Trophoblast cell (in vitro differentiated cells and primary cell): ENCODE measurements at regions not wholly inside any gene's neighbourhood (a gene's known extent, or its start where the extent isn't known, plus 50 kb on each side); places are given as distances from the start of the nearest gene placed in this dataset.
A peak's percentile ranks its signal among the peaks of the same experiment; 100 is the strongest.

Experiments
- DNase-seq, 2 donors: peaks; one replicate each; pipeline ENCODE4 v3.0.0-alpha.2; 2016
- H2AFZ ChIP-seq: 2 replicates; pipeline ENCODE4 v1.6.1; 2013; ENCODE audit warnings: low read length, moderate library complexity, mild to moderate bottlenecking; ENCODE audit not compliant: insufficient read depth, poor library complexity
- H2AK5ac ChIP-seq: 2 replicates; pipeline ENCODE4 v1.6.1; 2013; ENCODE audit warnings: mild to moderate bottlenecking, low read length
- H2BK120ac ChIP-seq: 2 replicates; pipeline ENCODE4 v1.6.1; 2013; ENCODE audit warnings: low read length, mild to moderate bottlenecking, moderate library complexity; ENCODE audit not compliant: insufficient read depth, poor library complexity
- H2BK12ac ChIP-seq: 2 replicates; pipeline ENCODE4 v1.6.1; 2013; ENCODE audit warnings: mild to moderate bottlenecking, low read length, moderate library complexity
- H2BK5ac ChIP-seq: 2 replicates; pipeline ENCODE4 v1.6.1; 2013; ENCODE audit warnings: low read length, low read depth, moderate library complexity, mild to moderate bottlenecking; ENCODE audit not compliant: poor library complexity
- H3K14ac ChIP-seq: 2 replicates; pipeline ENCODE4 v1.6.1; 2013; ENCODE audit warnings: mild to moderate bottlenecking, low read length
- H3K18ac ChIP-seq: 2 replicates; pipeline ENCODE4 v1.6.1; 2013; ENCODE audit warnings: mild to moderate bottlenecking, low read length
- H3K23ac ChIP-seq: 2 replicates; pipeline ENCODE4 v1.6.1; 2013; ENCODE audit warnings: low read length
- H3K27ac ChIP-seq: 2 replicates; pipeline ENCODE4 v1.5.1; 2013; ENCODE audit warnings: low read depth, mild to moderate bottlenecking, inconsistent platforms, low read length, moderate library complexity
- H3K27me3 ChIP-seq: 2 replicates; pipeline ENCODE4 v1.6.1; 2013; ENCODE audit warnings: inconsistent platforms, mild to moderate bottlenecking, low read length, moderate library complexity; ENCODE audit not compliant: insufficient read depth
- H3K36me3 ChIP-seq, 2 experiments: 1 replicate in 1 of 2; 2 replicates in 1 of 2; pipeline ENCODE4 v1.6.1; 2013; ENCODE audit warnings: low read length in 2 of 2, mild to moderate bottlenecking in 2 of 2, moderate library complexity in 1 of 2; ENCODE audit not compliant: insufficient read depth in 2 of 2, control insufficient read depth in 1 of 2
- H3K4ac ChIP-seq: 2 replicates; pipeline ENCODE4 v1.6.1; 2013; ENCODE audit warnings: low read depth, mild to moderate bottlenecking, low read length, moderate library complexity
- H3K4me1 ChIP-seq, 2 experiments: 1 replicate in 1 of 2; 2 replicates in 1 of 2; pipeline ENCODE4 v1.6.1; 2013; ENCODE audit warnings: low read length in 2 of 2, mild to moderate bottlenecking in 2 of 2, moderate library complexity in 1 of 2; ENCODE audit not compliant: insufficient read depth in 2 of 2, control insufficient read depth in 1 of 2
- H3K4me2 ChIP-seq: 2 replicates; pipeline ENCODE4 v1.6.1; 2013; ENCODE audit warnings: inconsistent platforms, mild to moderate bottlenecking, low read length, moderate library complexity
- H3K4me3 ChIP-seq: 2 replicates; pipeline ENCODE4 v1.5.1; 2013; ENCODE audit warnings: mild to moderate bottlenecking, low read depth, low read length, inconsistent platforms
- H3K79me1 ChIP-seq: one replicate; pipeline ENCODE4 v1.6.1; 2013; ENCODE audit warnings: low read length
- H3K79me2 ChIP-seq: 2 replicates; pipeline ENCODE4 v1.6.1; 2013; ENCODE audit warnings: low read length, mild to moderate bottlenecking; ENCODE audit not compliant: control insufficient read depth, insufficient read depth, poor library complexity
- H3K9ac ChIP-seq: 2 replicates; pipeline ENCODE4 v1.6.1; 2013; ENCODE audit warnings: mild to moderate bottlenecking, low read length
- H3K9me3 ChIP-seq: 2 replicates; pipeline ENCODE4 v1.6.1; 2013; ENCODE audit warnings: low read depth, mild to moderate bottlenecking, control low read depth, inconsistent platforms, low read length; ENCODE audit not compliant: insufficient read depth
- H4K12ac ChIP-seq: 2 replicates; pipeline ENCODE4 v1.6.1; 2013; ENCODE audit warnings: low read depth, mild to moderate bottlenecking, low read length, moderate library complexity
- H4K8ac ChIP-seq: 2 replicates; pipeline ENCODE4 v1.6.1; 2013; ENCODE audit warnings: low read depth, mild to moderate bottlenecking, low read length, moderate library complexity
- H4K91ac ChIP-seq: one replicate; pipeline ENCODE4 v1.6.1; 2013; ENCODE audit warnings: low read depth, mild to moderate bottlenecking, low read length, moderate library complexity
- WGBS: extraction: QIAGEN DNeasy Blood & Tissue Kit; methylation state at CpG from one replicate; pipeline ENCODE4 v1.1.7; 2013; ENCODE audit warnings: missing lambda C conversion rate; ENCODE audit not compliant: insufficient read length, insufficient coverage; ENCODE audit errors: extremely low coverage; 5-methylcytosine and 5-hydroxymethylcytosine counted together

DNA sequence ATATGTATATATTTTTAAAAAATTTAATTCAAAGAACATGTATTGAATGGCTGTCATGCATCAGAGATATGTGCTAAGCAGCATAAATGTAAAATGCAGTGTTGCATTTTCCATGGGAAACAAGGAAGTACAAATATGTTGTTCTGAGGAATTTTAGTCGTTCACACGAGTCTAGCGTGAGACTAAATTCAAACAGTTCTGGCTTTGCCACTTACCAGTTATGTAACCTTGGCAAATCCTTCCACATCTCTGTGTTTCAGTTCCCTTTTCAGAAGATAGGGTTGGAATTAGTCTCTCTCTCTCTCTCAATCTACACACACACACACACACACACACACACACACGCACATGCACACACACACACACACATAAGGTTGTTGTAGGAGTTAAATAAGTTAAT, 305.4 kb downstream of the UTRN start:
- Histone ChIP-seq H3K79me2 (no peaks in the 10 kb centered on the region), H3K27me3 (no peaks in the 10 kb centered on the region), H2BK120ac (no peak overlapping the region), H3K23ac (no peak overlapping the region), H4K12ac (no peak overlapping the region), H3K9me3 (no peaks in the 10 kb centered on the region), H3K4me1 (no peaks in the 10 kb centered on the region), H2BK12ac (no peak overlapping the region), H3K4me3 (no peak overlapping the region), H3K79me1 (no peaks in the 10 kb centered on the region), H2BK5ac (no peak overlapping the region), H3K18ac (no peak overlapping the region), H3K36me3 (no peaks in the 10 kb centered on the region), H3K27ac (no peak overlapping the region), H2AK5ac (no peak overlapping the region), H4K91ac (no peak overlapping the region), H3K9ac (no peak overlapping the region), H3K4ac (no peak overlapping the region), H4K8ac (no peak overlapping the region), H2AFZ (no peak overlapping the region), H3K14ac (no peak overlapping the region), H3K4me2 (no peak overlapping the region)
- no CpG with 5 or more reads among the region's 4 CpGs for WGBS
- DNase-seq = peak in 1 of 2 donors; percentile 39

DNA sequence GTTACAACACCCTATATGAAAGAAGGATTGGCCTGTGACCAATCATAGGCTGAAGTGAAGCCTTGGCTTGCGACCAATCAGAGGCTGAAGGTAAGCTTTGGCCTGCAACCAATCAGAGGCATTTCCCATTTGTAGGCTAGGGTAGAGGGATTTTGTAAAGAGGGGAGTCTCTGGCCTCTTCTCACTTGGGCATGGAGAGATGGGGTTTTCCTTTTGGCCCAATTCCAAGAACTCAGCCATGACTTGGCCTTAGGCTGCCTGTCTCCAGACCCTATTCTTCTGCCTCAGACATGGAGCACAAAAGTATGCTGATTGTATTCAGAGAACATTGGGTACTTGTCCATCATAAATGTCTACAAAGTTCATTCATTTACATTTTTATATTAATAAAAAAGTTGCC, 308.3 kb downstream of the UTRN start:
- H3K79me1 ChIP-seq = no peaks in the 10 kb centered on the region
- WGBS = no CpG with 5 or more reads among the region's 1 CpG
- no peak overlapping the region for H4K8ac ChIP-seq
- H3K4me2 ChIP-seq = no peak overlapping the region
- no peak overlapping the region for H3K27ac ChIP-seq
- no peaks in the 10 kb centered on the region for H3K36me3 ChIP-seq
- H3K9me3 ChIP-seq = no peaks in the 10 kb centered on the region
- H3K23ac ChIP-seq = no peak overlapping the region
- H2BK12ac ChIP-seq = no peak overlapping the region
- H4K91ac ChIP-seq = no peak overlapping the region
- no peaks in the 10 kb centered on the region for H3K4me1 ChIP-seq
- H3K9ac ChIP-seq = no peak overlapping the region
- no peak overlapping the region for H2BK120ac ChIP-seq
- DNase-seq = no peak
- H4K12ac ChIP-seq = no peak overlapping the region
- no peak overlapping the region for H2BK5ac ChIP-seq
- no peak overlapping the region for H3K4me3 ChIP-seq
- H3K79me2 ChIP-seq = no peaks in the 10 kb centered on the region
- no peaks in the 10 kb centered on the region for H3K27me3 ChIP-seq
- H3K4ac ChIP-seq = no peak overlapping the region
- no peak overlapping the region for H2AK5ac ChIP-seq
- no peak overlapping the region for H3K14ac ChIP-seq
- no peak overlapping the region for H2AFZ ChIP-seq
- no peak overlapping the region for H3K18ac ChIP-seq

DNA sequence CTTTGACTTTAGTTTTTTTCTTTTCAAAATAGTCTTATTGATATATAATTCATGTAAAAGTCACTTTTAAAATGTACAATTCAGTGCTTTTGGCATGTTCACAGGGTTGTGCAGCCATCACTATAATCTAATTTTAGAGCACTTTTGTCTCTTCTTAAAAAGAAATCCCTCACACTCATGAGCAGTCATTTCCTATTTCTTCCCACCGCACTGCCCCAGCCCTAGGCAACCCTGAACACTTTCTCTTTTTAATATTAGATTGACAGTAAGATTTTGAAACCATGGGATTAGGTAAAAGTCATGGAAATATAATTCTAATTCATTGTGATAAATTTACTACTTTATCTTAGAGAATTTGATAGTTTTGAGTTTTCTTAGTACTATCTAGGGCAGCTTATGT, 309.4 kb downstream of the UTRN start:
- no peak overlapping the region for H4K91ac ChIP-seq
- no peaks in the 10 kb centered on the region for H3K79me2 ChIP-seq
- no peak overlapping the region for H3K23ac ChIP-seq
- H3K27me3 ChIP-seq = no peaks in the 10 kb centered on the region
- DNase-seq = no peak
- H3K14ac ChIP-seq = no peak overlapping the region
- no peaks in the 10 kb centered on the region for H3K4me1 ChIP-seq
- no peak overlapping the region for H3K27ac ChIP-seq
- WGBS = no CpG with 5 or more reads among the region's 1 CpG
- H3K18ac ChIP-seq = no peak overlapping the region
- no peak overlapping the region for H3K9ac ChIP-seq
- H2AK5ac ChIP-seq = no peak overlapping the region
- no peaks in the 10 kb centered on the region for H3K79me1 ChIP-seq
- no peak overlapping the region for H4K12ac ChIP-seq
- H4K8ac ChIP-seq = no peak overlapping the region
- no peak overlapping the region for H2BK5ac ChIP-seq
- no peak overlapping the region for H3K4me2 ChIP-seq
- no peak overlapping the region for H2BK120ac ChIP-seq
- H3K36me3 ChIP-seq = no peaks in the 10 kb centered on the region
- H3K4ac ChIP-seq = no peak overlapping the region
- H3K4me3 ChIP-seq = no peak overlapping the region
- no peak overlapping the region for H2BK12ac ChIP-seq
- no peak overlapping the region for H2AFZ ChIP-seq
- no peaks in the 10 kb centered on the region for H3K9me3 ChIP-seq

DNA sequence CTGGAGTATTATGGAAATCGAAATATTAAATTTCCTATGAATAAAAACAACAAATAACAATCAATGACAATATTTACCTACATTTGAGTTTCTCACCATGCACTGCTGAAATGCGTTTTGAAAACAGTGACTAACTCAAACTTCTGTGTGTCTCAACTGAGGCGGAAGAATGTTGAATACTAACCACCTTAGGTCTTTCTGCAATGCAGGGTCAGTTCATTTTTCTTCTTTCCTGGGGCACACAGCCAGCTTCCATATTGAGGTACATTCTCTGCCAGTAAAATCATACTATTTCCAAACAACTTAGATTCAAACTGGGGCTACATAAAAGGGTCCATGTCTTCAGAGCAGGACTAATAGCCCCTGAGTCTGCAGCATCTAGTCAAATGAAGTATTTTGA, 310.1 kb downstream of the UTRN start:
- Histone ChIP-seq H3K4me2 (no peak overlapping the region), H3K9ac (no peak overlapping the region), H3K36me3 (no peaks in the 10 kb centered on the region), H3K79me2 (no peaks in the 10 kb centered on the region), H3K18ac (no peak overlapping the region), H3K79me1 (no peaks in the 10 kb centered on the region), H3K27ac (no peak overlapping the region), H3K4ac (no peak overlapping the region), H2BK5ac (no peak overlapping the region), H3K4me3 (no peak overlapping the region), H3K14ac (no peak overlapping the region), H2AFZ (no peak overlapping the region), H2AK5ac (no peak overlapping the region), H3K27me3 (no peaks in the 10 kb centered on the region), H4K91ac (no peak overlapping the region), H2BK12ac (no peak overlapping the region), H4K12ac (no peak overlapping the region), H3K4me1 (no peaks in the 10 kb centered on the region), H3K23ac (no peak overlapping the region), H4K8ac (no peak overlapping the region), H2BK120ac (no peak overlapping the region), H3K9me3 (no peaks in the 10 kb centered on the region)
- WGBS = no CpG with 5 or more reads among the region's 3 CpGs
- DNase-seq = no peak

DNA sequence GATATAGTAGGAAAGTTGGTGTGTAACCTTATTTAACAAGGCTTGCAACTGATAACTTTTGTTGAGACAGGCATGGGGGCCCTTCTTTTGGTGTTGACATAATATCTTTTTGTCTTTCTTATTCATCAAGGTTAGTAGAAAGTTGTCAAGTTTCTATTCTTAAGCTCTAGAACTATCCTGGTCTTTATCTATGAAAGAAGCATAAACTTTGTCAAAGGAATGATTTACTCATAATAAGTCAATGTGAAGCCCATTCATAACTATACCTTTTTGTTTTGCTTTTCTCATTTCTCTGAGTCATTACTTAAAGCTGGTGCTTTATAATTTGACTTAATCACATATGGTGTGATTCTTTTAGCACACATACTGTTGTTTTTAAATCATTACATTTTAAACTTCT, 312.4 kb downstream of the UTRN start:
- H3K27me3 ChIP-seq = no peaks in the 10 kb centered on the region
- H3K27ac ChIP-seq = no peak overlapping the region
- H3K9ac ChIP-seq = no peak overlapping the region
- no peak overlapping the region for H2BK12ac ChIP-seq
- H2BK5ac ChIP-seq = no peak overlapping the region
- no peak overlapping the region for H3K18ac ChIP-seq
- no peaks in the 10 kb centered on the region for H3K79me2 ChIP-seq
- H4K12ac ChIP-seq = no peak overlapping the region
- H4K8ac ChIP-seq = no peak overlapping the region
- no peak overlapping the region for H4K91ac ChIP-seq
- no peaks in the 10 kb centered on the region for H3K79me1 ChIP-seq
- H3K36me3 ChIP-seq = no peaks in the 10 kb centered on the region
- H3K4me3 ChIP-seq = no peak overlapping the region
- no peak overlapping the region for H3K23ac ChIP-seq
- H2AK5ac ChIP-seq = no peak overlapping the region
- no peak overlapping the region for H2BK120ac ChIP-seq
- H3K14ac ChIP-seq = no peak overlapping the region
- no peaks in the 10 kb centered on the region for H3K9me3 ChIP-seq
- no peak for DNase-seq
- no peak overlapping the region for H3K4ac ChIP-seq
- H3K4me2 ChIP-seq = no peak overlapping the region
- H2AFZ ChIP-seq = no peak overlapping the region
- no peaks in the 10 kb centered on the region for H3K4me1 ChIP-seq
